IMR-90 (cell line): ENCODE measurements at regions not wholly inside any gene's neighbourhood (a gene's known extent, or its start where the extent isn't known, plus 50 kb on each side); places are given as distances from the start of the nearest gene placed in this dataset.

Source experiments
- ATAC-seq: fragments of 200-7000 bp; cut with Tn5 transposase; 2 replicates; pipeline ENCODE4 v1.9.1; 2020; ENCODE audit warnings: low read depth, mild to moderate bottlenecking, moderate library complexity
- BruUV-seq: library from RNA; stranded (reverse); fragments of 400-500 nt; replicated peaks from 2 replicates; lab custom pipeline; 2021; lab: Mats Ljungman, UMichigan
- CTCF ChIA-PET: fragments of 300-600 bp; formaldehyde crosslinking; extraction: SDS; loops from one replicate; lab custom pipeline; 2021; ENCODE audit warnings: antibody characterized with exemption; lab: Yijun Ruan, JAX
- POLR2A ChIA-PET: fragments of 300-600 bp; sonication (Branson Sonifier 250); formaldehyde crosslinking; loops from one replicate; lab custom pipeline; 2022; ENCODE audit warnings: antibody characterized with exemption; ENCODE audit not compliant: unreplicated experiment; lab: Charles Lee
- DNase-seq: peaks from one replicate; pipeline ENCODE4 v3.0.0; 2013
- H2AFZ ChIP-seq: replicated peaks from 2 replicates; pipeline ENCODE3; 2013; ENCODE audit warnings: low read length, mild to moderate bottlenecking; ENCODE audit not compliant: poor library complexity
- H2AK5ac ChIP-seq: 2 replicates; pipeline ENCODE4 v1.6.1; 2013; ENCODE audit warnings: low read depth, low read length, inconsistent platforms
- H2AK9ac ChIP-seq: replicated peaks from 2 replicates; pipeline ENCODE3; 2013; ENCODE audit warnings: mild to moderate bottlenecking, low read depth, low read length, moderate library complexity; ENCODE audit not compliant: poor library complexity
- H2BK120ac ChIP-seq: 2 replicates; pipeline ENCODE4 v1.6.1; 2013; ENCODE audit warnings: low read depth, low read length, inconsistent platforms
- H2BK15ac ChIP-seq: 3 replicates; pipeline ENCODE4 v1.6.1; 2013; ENCODE audit warnings: low read depth, low read length, inconsistent platforms
- H2BK20ac ChIP-seq: 2 replicates; pipeline ENCODE4 v1.6.1; 2013; ENCODE audit warnings: low read depth, mild to moderate bottlenecking, inconsistent platforms, low read length, moderate library complexity
- H2BK5ac ChIP-seq: 2 replicates; pipeline ENCODE4 v1.6.1; 2013; ENCODE audit warnings: mild to moderate bottlenecking, low read depth, low read length, inconsistent platforms; ENCODE audit not compliant: poor library complexity, severe bottlenecking
- H3K14ac ChIP-seq: replicated peaks from 2 replicates; pipeline ENCODE4 v1.6.1; 2013; ENCODE audit warnings: low read depth, low read length, inconsistent platforms
- H3K18ac ChIP-seq: 2 replicates; pipeline ENCODE4 v1.6.1; 2013; ENCODE audit warnings: low read depth, low read length, control low read depth
- H3K23ac ChIP-seq: 2 replicates; pipeline ENCODE4 v1.6.1; 2013; ENCODE audit warnings: low read depth, low read length, inconsistent platforms
- H3K27ac ChIP-seq: 2 replicates; pipeline ENCODE4 v1.5.1; 2013; ENCODE audit warnings: mild to moderate bottlenecking, control low read depth, low read length; ENCODE audit not compliant: insufficient read depth
- H3K27me3 ChIP-seq: 2 replicates; pipeline ENCODE4 v1.6.1; 2013; ENCODE audit warnings: low read length; ENCODE audit not compliant: control insufficient read depth, insufficient read depth
- H3K36me3 ChIP-seq: 2 replicates; pipeline ENCODE4 v1.6.1; 2013; ENCODE audit warnings: low read length, mixed read lengths; ENCODE audit not compliant: control insufficient read depth, insufficient read depth
- H3K4ac ChIP-seq: 2 replicates; pipeline ENCODE4 v1.6.1; 2013; ENCODE audit warnings: low read depth, low read length, inconsistent platforms
- H3K4me1 ChIP-seq: 2 replicates; pipeline ENCODE4 v1.6.1; 2013; ENCODE audit warnings: low read length, mixed read lengths; ENCODE audit not compliant: control insufficient read depth, insufficient read depth
- H3K4me2 ChIP-seq: 2 replicates; pipeline ENCODE4 v1.6.1; 2013; ENCODE audit warnings: low read depth, mild to moderate bottlenecking, control low read depth, low read length, moderate library complexity
- H3K4me3 ChIP-seq: 2 replicates; pipeline ENCODE4 v1.5.1; 2013; ENCODE audit warnings: low read depth, mild to moderate bottlenecking, control low read depth, low read length, moderate library complexity; ENCODE audit not compliant: insufficient read depth
- H3K56ac ChIP-seq: 2 replicates; pipeline ENCODE4 v1.6.1; 2013; ENCODE audit warnings: low read length, inconsistent platforms; ENCODE audit not compliant: insufficient read depth; ENCODE audit errors: extremely low read depth
- H3K79me1 ChIP-seq, 2 experiments: 2 replicates each; pipeline ENCODE4 v1.6.1; 2013; ENCODE audit warnings: low read length in 2 of 2, inconsistent platforms in 1 of 2, low read depth in 1 of 2
- H3K9ac ChIP-seq: 2 replicates; pipeline ENCODE4 v1.6.1; 2013; ENCODE audit warnings: low read depth, low read length, control low read depth
- H3K9me1 ChIP-seq: 2 replicates; pipeline ENCODE4 v1.6.1; 2013; ENCODE audit warnings: low read length, inconsistent platforms; ENCODE audit not compliant: insufficient read depth
- H3K9me3 ChIP-seq: 2 replicates; pipeline ENCODE4 v1.6.1; 2013; ENCODE audit warnings: low read length; ENCODE audit not compliant: control insufficient read depth, insufficient read depth
- H4K20me1 ChIP-seq: 2 replicates; pipeline ENCODE4 v1.6.1; 2013; ENCODE audit warnings: low read length, inconsistent platforms; ENCODE audit not compliant: insufficient read depth
- H4K5ac ChIP-seq: 2 replicates; pipeline ENCODE4 v1.6.1; 2013; ENCODE audit warnings: mild to moderate bottlenecking, low read depth, low read length, control low read depth
- H4K8ac ChIP-seq, 2 experiments: 2 replicates each; pipeline ENCODE4 v1.6.1; 2013; ENCODE audit warnings: low read depth in 2 of 2, low read length in 2 of 2, control low read depth in 1 of 2, inconsistent platforms in 1 of 2
- H4K91ac ChIP-seq: 2 replicates; pipeline ENCODE4 v1.6.1; 2013; ENCODE audit warnings: low read depth, low read length, inconsistent platforms; ENCODE audit not compliant: insufficient read depth
- BHLHE40 ChIP-seq: fragments of 150-350 bp; IDR thresholded peaks from 2 replicates; pipeline ENCODE4 v1.6.1; 2016; ENCODE audit warnings: mild to moderate bottlenecking, low read depth, low read length
- CEBPB ChIP-seq: IDR thresholded peaks from 2 replicates; pipeline ENCODE4 v1.6.1; 2012; ENCODE audit warnings: low read depth, low read length, improper control_type of control experiment
- CHD1 ChIP-seq: IDR thresholded peaks from 2 replicates; pipeline ENCODE4 v1.6.1; 2012; ENCODE audit warnings: low read depth, low read length, improper control_type of control experiment
- FOS ChIP-seq: fragments of 150-350 bp; IDR thresholded peaks from 2 replicates; pipeline ENCODE4 v1.6.1; 2016; ENCODE audit warnings: low read depth, low read length
- MAFK ChIP-seq: IDR thresholded peaks from 2 replicates; pipeline ENCODE4 v1.6.1; 2012; ENCODE audit warnings: low read depth, low read length, improper control_type of control experiment
- MAZ ChIP-seq: IDR thresholded peaks from 2 replicates; pipeline ENCODE4 v1.6.1; 2012; ENCODE audit warnings: low read depth, mild to moderate bottlenecking, low read length, improper control_type of control experiment, moderate library complexity, borderline replicate concordance
- MXI1 ChIP-seq: IDR thresholded peaks from 2 replicates; pipeline ENCODE4 v1.6.1; 2012; ENCODE audit warnings: low read depth, mild to moderate bottlenecking, low read length, moderate library complexity, borderline replicate concordance
- NFE2L2 ChIP-seq: fragments of 150-350 bp; IDR thresholded peaks from 2 replicates; pipeline ENCODE4 v1.6.1; 2016; ENCODE audit warnings: low read depth, mild to moderate bottlenecking, low read length
- POLR2A ChIP-seq: IDR thresholded peaks from 2 replicates; pipeline ENCODE4 v1.6.1; 2012; ENCODE audit warnings: mild to moderate bottlenecking, low read depth, low read length
- RAD21 ChIP-seq: IDR thresholded peaks from 2 replicates; pipeline ENCODE4 v1.6.1; 2012; ENCODE audit warnings: low read length, improper control_type of control experiment
- RCOR1 ChIP-seq: IDR thresholded peaks from 2 replicates; pipeline ENCODE4 v1.6.1; 2012; ENCODE audit warnings: mild to moderate bottlenecking, low read length, improper control_type of control experiment; ENCODE audit not compliant: insufficient replicate concordance
- RFX5 ChIP-seq: IDR thresholded peaks from 2 replicates; pipeline ENCODE4 v1.8.0; 2012; ENCODE audit warnings: low read depth, mild to moderate bottlenecking, low read length, moderate library complexity
- SMC3 ChIP-seq: fragments of 150-350 bp; IDR thresholded peaks from 2 replicates; pipeline ENCODE4 v1.6.1; 2016; ENCODE audit warnings: low read depth, mild to moderate bottlenecking, antibody characterized with exemption, low read length, moderate library complexity
- WGBS, 2 experiments: methylation state at CpG; one replicate each; pipeline versions ENCODE4 v1.1.5 to v1.1.7; 2013; ENCODE audit warnings: missing lambda C conversion rate in 2 of 2; ENCODE audit not compliant: insufficient read length in 1 of 2; ENCODE audit errors: extremely low coverage in 2 of 2; 5-methylcytosine and 5-hydroxymethylcytosine counted together
- dilution Hi-C: fragments of 300-500 bp; cut with HindIII; formaldehyde crosslinking; loops from one replicate; pipeline ENCODE4 v1.14.3; 2018; ENCODE audit warnings: low sequenced_read_pairs; ENCODE audit not compliant: unreplicated experiment
- in situ Hi-C: fragments of 300-500 bp; cut with MboI; formaldehyde crosslinking; loops from 3 replicates; pipeline ENCODE4 v1.14.3; 2019; ENCODE audit warnings: low sequenced_read_pairs, inconsistent platforms, mixed read lengths
- intact Hi-C: fragments of 100-400 bp; cut with micrococcal nuclease; formaldehyde crosslinking; loops from 2 replicates; pipeline ENCODE4 v1.10.0; 2022
- TF ChIP-seq, protein P1 (sequence below): conservative IDR thresholded peaks from 2 replicates; pipeline ENCODE4 v1.5.1; 2012; ENCODE audit warnings: mild to moderate bottlenecking, low read depth, low read length, improper control_type of control experiment
- TF ChIP-seq, protein P2 (sequence below): fragments of 150-350 bp; IDR thresholded peaks from 2 replicates; pipeline ENCODE4 v1.6.1; 2017; ENCODE audit warnings: mild to moderate bottlenecking, antibody characterized with exemption, low read length, low read depth
- TF ChIP-seq, protein P3 (sequence below): fragments of 150-350 bp; IDR thresholded peaks from 2 replicates; pipeline ENCODE4 v1.6.1; 2016; ENCODE audit warnings: low read depth, mild to moderate bottlenecking, low read length, moderate library complexity, borderline replicate concordance

DNA sequence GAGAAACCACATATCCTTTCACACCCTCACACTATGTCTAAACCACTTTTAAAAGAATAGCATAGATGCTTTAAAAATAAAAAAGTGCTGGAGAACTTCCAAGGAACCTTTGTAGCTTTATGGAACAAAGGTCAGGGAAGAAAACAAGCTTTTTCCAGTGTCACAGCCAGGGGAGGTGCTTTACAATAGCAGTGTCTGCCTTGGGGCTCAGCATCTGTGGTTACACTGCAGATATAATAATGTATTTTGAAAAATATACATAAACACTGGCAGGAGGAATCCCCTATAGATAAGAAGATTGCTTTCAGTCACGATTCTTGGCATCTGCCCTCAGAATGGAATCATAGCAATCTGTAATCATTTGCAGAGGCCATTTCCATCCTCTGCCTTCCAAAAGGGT lies 362.4 kb upstream of the LRRC3B start:
- no peak overlapping the region for H3K56ac ChIP-seq
- H3K4me3 ChIP-seq = no peak overlapping the region
- H3K27ac ChIP-seq = no peak overlapping the region
- H3K9me3 ChIP-seq = peaks cover 10% of the 10 kb centered on the region
- no peak overlapping the region for H3K23ac ChIP-seq
- no peak overlapping the region for H4K91ac ChIP-seq
- H4K5ac ChIP-seq = no peak overlapping the region
- ChIA-PET POLR2A (no interaction called here), CTCF (no interaction called here)
- no peak overlapping the region for H3K18ac ChIP-seq
- no peak overlapping the region for H2AK9ac ChIP-seq
- intact Hi-C loops = no loop called here
- dilution Hi-C loops = no loop called here
- in situ Hi-C loops = no loop called here
- no TSS peak for BruUV-seq
- no peak overlapping the region for H2BK20ac ChIP-seq
- ATAC-seq = no peak
- H3K9ac ChIP-seq = no peak overlapping the region
- H3K4me2 ChIP-seq = no peak overlapping the region
- H2BK5ac ChIP-seq = no peak overlapping the region
- no peak overlapping the region for H3K4ac ChIP-seq
- TF ChIP-seq NFE2L2 (no peak), CHD1 (no peak), BHLHE40 (no peak), MAZ (no peak), CEBPB (no peak), RAD21 (no peak), SMC3 (no peak), MAFK (no peak), FOS (no peak), POLR2A (no peak), MXI1 (no peak), RCOR1 (no peak), RFX5 (no peak)
- TF ChIP-seq, protein P1, sequence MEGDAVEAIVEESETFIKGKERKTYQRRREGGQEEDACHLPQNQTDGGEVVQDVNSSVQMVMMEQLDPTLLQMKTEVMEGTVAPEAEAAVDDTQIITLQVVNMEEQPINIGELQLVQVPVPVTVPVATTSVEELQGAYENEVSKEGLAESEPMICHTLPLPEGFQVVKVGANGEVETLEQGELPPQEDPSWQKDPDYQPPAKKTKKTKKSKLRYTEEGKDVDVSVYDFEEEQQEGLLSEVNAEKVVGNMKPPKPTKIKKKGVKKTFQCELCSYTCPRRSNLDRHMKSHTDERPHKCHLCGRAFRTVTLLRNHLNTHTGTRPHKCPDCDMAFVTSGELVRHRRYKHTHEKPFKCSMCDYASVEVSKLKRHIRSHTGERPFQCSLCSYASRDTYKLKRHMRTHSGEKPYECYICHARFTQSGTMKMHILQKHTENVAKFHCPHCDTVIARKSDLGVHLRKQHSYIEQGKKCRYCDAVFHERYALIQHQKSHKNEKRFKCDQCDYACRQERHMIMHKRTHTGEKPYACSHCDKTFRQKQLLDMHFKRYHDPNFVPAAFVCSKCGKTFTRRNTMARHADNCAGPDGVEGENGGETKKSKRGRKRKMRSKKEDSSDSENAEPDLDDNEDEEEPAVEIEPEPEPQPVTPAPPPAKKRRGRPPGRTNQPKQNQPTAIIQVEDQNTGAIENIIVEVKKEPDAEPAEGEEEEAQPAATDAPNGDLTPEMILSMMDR = no peak
- TF ChIP-seq, protein P2, sequence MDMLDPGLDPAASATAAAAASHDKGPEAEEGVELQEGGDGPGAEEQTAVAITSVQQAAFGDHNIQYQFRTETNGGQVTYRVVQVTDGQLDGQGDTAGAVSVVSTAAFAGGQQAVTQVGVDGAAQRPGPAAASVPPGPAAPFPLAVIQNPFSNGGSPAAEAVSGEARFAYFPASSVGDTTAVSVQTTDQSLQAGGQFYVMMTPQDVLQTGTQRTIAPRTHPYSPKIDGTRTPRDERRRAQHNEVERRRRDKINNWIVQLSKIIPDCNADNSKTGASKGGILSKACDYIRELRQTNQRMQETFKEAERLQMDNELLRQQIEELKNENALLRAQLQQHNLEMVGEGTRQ = no peak
- TF ChIP-seq, protein P3, sequence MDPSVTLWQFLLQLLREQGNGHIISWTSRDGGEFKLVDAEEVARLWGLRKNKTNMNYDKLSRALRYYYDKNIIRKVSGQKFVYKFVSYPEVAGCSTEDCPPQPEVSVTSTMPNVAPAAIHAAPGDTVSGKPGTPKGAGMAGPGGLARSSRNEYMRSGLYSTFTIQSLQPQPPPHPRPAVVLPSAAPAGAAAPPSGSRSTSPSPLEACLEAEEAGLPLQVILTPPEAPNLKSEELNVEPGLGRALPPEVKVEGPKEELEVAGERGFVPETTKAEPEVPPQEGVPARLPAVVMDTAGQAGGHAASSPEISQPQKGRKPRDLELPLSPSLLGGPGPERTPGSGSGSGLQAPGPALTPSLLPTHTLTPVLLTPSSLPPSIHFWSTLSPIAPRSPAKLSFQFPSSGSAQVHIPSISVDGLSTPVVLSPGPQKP = no peak
- no peak for DNase-seq
- H2AK5ac ChIP-seq = no peak overlapping the region
- no peaks in the 10 kb centered on the region for H3K79me1 ChIP-seq
- no peaks in the 10 kb centered on the region for H4K20me1 ChIP-seq
- no peaks in the 10 kb centered on the region for H3K27me3 ChIP-seq
- no peak overlapping the region for H2BK120ac ChIP-seq
- WGBS, 2 experiments = no CpG with 5 or more reads among the region's 1 CpG
- H3K14ac ChIP-seq = no peak overlapping the region
- no peaks in the 10 kb centered on the region for H3K4me1 ChIP-seq
- no peak overlapping the region for H4K8ac ChIP-seq
- H3K9me1 ChIP-seq = no peaks in the 10 kb centered on the region
- H2AFZ ChIP-seq = no peak overlapping the region
- no peak overlapping the region for H2BK15ac ChIP-seq
- no peaks in the 10 kb centered on the region for H3K36me3 ChIP-seq
